ENCODE measurements at regions not wholly inside any gene's neighbourhood (a gene's known extent, or its start where the extent isn't known, plus 50 kb on each side); places are given as distances from the start of the nearest gene placed in this dataset.

- no peak overlapping the region for H3K27ac ChIP-seq
- no peaks in the 10 kb centered on the region for H3K36me3 ChIP-seq
- DNase-seq, result no peak
- no peak overlapping the region for H3K4me3 ChIP-seq
- intact Hi-C loops (cut with DNase I), result no loop called here
- H3K4me1 ChIP-seq, result no peaks in the 10 kb centered on the region
- no peak for ATAC-seq
- TF ChIP-seq CTCF (IDR thresholded peaks at IDR 0.05), result no peak
- H3K27me3 ChIP-seq (ENCODE audit: low read depth), result no peaks in the 10 kb centered on the region
- no peaks in the 10 kb centered on the region for H3K9me3 ChIP-seq
These were observed 221.9 kb upstream of the GBE1 start for GRCh38 chr3:81983382-81983781.

- intact Hi-C loops (cut with DNase I), result no loop called here
- TF ChIP-seq CTCF (IDR thresholded peaks at IDR 0.05), result no peak
- Histone ChIP-seq H3K4me1 (no peaks in the 10 kb centered on the region), H3K27ac (no peak overlapping the region), H3K4me3 (no peak overlapping the region), H3K9me3 (no peaks in the 10 kb centered on the region), H3K27me3 (ENCODE audit: low read depth) (no peaks in the 10 kb centered on the region), H3K36me3 (no peaks in the 10 kb centered on the region)
- ATAC-seq (no peak), DNase-seq (no peak)
These were observed 219.4 kb upstream of the GBE1 start for GRCh38 chr3:81980596-81981494.

GRCh38 chr3:81974751-81975150 lies 213.3 kb upstream of the GBE1 start:
- no peak for ATAC-seq
- Histone ChIP-seq H3K4me1 (no peaks in the 10 kb centered on the region), H3K27ac (no peak overlapping the region), H3K36me3 (no peaks in the 10 kb centered on the region), H3K27me3 (ENCODE audit: low read depth) (no peaks in the 10 kb centered on the region), H3K9me3 (no peaks in the 10 kb centered on the region), H3K4me3 (no peak overlapping the region)
- intact Hi-C loops (cut with DNase I), result no loop called here
- no peak for TF ChIP-seq CTCF (IDR thresholded peaks at IDR 0.05)
- no peak for DNase-seq

- Histone ChIP-seq H3K27ac (no peak overlapping the region), H3K36me3 (no peaks in the 10 kb centered on the region), H3K4me1 (no peaks in the 10 kb centered on the region), H3K27me3 (ENCODE audit: low read depth) (no peaks in the 10 kb centered on the region), H3K9me3 (no peaks in the 10 kb centered on the region), H3K4me3 (no peak overlapping the region)
- DNase-seq, result no peak
- intact Hi-C loops (cut with DNase I), result no loop called here
- TF ChIP-seq CTCF (IDR thresholded peaks at IDR 0.05), result no peak
- ATAC-seq, result no peak
These were observed 207.2 kb upstream of the GBE1 start for GRCh38 chr3:81968658-81969057.

- DNase-seq (no peak), ATAC-seq (no peak)
- Histone ChIP-seq H3K4me3 (no peak overlapping the region), H3K36me3 (no peaks in the 10 kb centered on the region), H3K4me1 (no peaks in the 10 kb centered on the region), H3K27me3 (ENCODE audit: low read depth) (no peaks in the 10 kb centered on the region), H3K9me3 (no peaks in the 10 kb centered on the region), H3K27ac (no peak overlapping the region)
- TF ChIP-seq CTCF (IDR thresholded peaks at IDR 0.05), result no peak
- intact Hi-C loops (cut with DNase I), result no loop called here
These were observed 205.9 kb upstream of the GBE1 start for GRCh38 chr3:81967393-81967792.
